Germinal center (tissue), 1 donor: ENCODE measurements at regions not wholly inside any gene's neighbourhood (a gene's known extent, or its start where the extent isn't known, plus 50 kb on each side); places are given as distances from the start of the nearest gene placed in this dataset.

Source experiments
- DNase-seq: peaks from one replicate; pipeline ENCODE4 v3.0.0; 2012; ENCODE audit warnings: mixed read lengths, low spot score

- DNase-seq = no peak
Observed at GRCh38 chr14:101481557-101481956, 79.7 kb upstream of the DIO3 start.

- no peak for DNase-seq
Observed at GRCh38 chr14:101482066-101482465, 79.2 kb upstream of the DIO3 start.

- no peak for DNase-seq
Observed at GRCh38 chr14:101483829-101484228, 77.5 kb upstream of the DIO3 start.

GRCh38 chr14:101489092-101489760 lies 72.1 kb upstream of the DIO3 start:
- DNase-seq = no peak

GRCh38 chr14:101490771-101491170 lies 70.5 kb upstream of the DIO3 start:
- no peak for DNase-seq

- no peak for DNase-seq
Observed at GRCh38 chr14:101491841-101492240, 69.5 kb upstream of the DIO3 start.

GRCh38 chr14:101492716-101493115 lies 68.6 kb upstream of the DIO3 start:
- no peak for DNase-seq

GRCh38 chr14:101494826-101495225 lies 66.5 kb upstream of the DIO3 start:
- DNase-seq = no peak

GRCh38 chr14:101495284-101495683 lies 66.0 kb upstream of the DIO3 start:
- DNase-seq = no peak

GRCh38 chr14:101495827-101496775 lies 65.2 kb upstream of the DIO3 start:
- no peak for DNase-seq

GRCh38 chr14:101496776-101497683 lies 64.3 kb upstream of the DIO3 start:
- no peak for DNase-seq

- DNase-seq = no peak
Observed at GRCh38 chr14:101497684-101498525, 63.4 kb upstream of the DIO3 start.

- DNase-seq = no peak
Observed at GRCh38 chr14:101498526-101498860, 62.8 kb upstream of the DIO3 start.

- no peak for DNase-seq
Observed at GRCh38 chr14:101499080-101499479, 62.2 kb upstream of the DIO3 start.

GRCh38 chr14:101499513-101499912 lies 61.8 kb upstream of the DIO3 start:
- no peak for DNase-seq

GRCh38 chr14:101500061-101500460 lies 61.2 kb upstream of the DIO3 start:
- no peak for DNase-seq

GRCh38 chr14:101500681-101501080 lies 60.6 kb upstream of the DIO3 start:
- no peak for DNase-seq

GRCh38 chr14:101501341-101501740 lies 60.0 kb upstream of the DIO3 start:
- no peak for DNase-seq

- no peak for DNase-seq
Observed at GRCh38 chr14:101501858-101502615, 59.3 kb upstream of the DIO3 start.

GRCh38 chr14:101502761-101503392 lies 58.4 kb upstream of the DIO3 start:
- DNase-seq = no peak
